Body of pancreas (tissue), 4 donors: ENCODE measurements at regions not wholly inside any gene's neighbourhood (a gene's known extent, or its start where the extent isn't known, plus 50 kb on each side); places are given as distances from the start of the nearest gene placed in this dataset.

Experiments
- CTCF ChIP-seq, 7 experiments: fragments of 450-650 bp in 4 of 7; fragments of 200-600 bp in 3 of 7; sonication (generic) in 3 of 7; IDR thresholded peaks; one replicate each; pipeline ENCODE4 v1.5.1; 2016 to 2019; ENCODE audit warnings: antibody characterized with exemption in 7 of 7
- POLR2A ChIP-seq, 3 donors: fragments of 450-650 bp; IDR thresholded peaks; one replicate each; pipeline ENCODE4 v1.6.1; 2016; ENCODE audit warnings: antibody characterized with exemption in 3 of 3, mild to moderate bottlenecking in 2 of 3

- TF ChIP-seq CTCF (IDR thresholded peaks at IDR 0.05) (no peak), POLR2A (IDR thresholded peaks at IDR 0.05) (no peak)
Measured at GRCh38 chr6:104540743-104541142, 319.0 kb downstream of the HACE1 start.
